Heart right ventricle (tissue), 16 donors: ENCODE measurements at regions not wholly inside any gene's neighbourhood (a gene's known extent, or its start where the extent isn't known, plus 50 kb on each side); places are given as distances from the start of the nearest gene placed in this dataset.

ENCODE experiments used
- ATAC-seq, 8 donors: fragments of 200-7000 bp; cut with Tn5 transposase; one replicate each; pipeline ENCODE4 v1.9.1; 2020; ENCODE audit warnings: mild to moderate bottlenecking in 8 of 8, moderate library complexity in 8 of 8, moderate number of reproducible peaks in 1 of 8
- DNase-seq, 2 donors: peaks; one replicate each; pipeline ENCODE4 v3.0.0-alpha.2; 2020
- H3K27ac ChIP-seq, 10 donors: fragments of 200-600 bp; sonication (generic) in 2 of 10; one replicate each; pipeline versions ENCODE4 v1.5.0 to v1.8.0; 2020 to 2022; ENCODE audit warnings: mild to moderate bottlenecking in 3 of 10
- H3K27me3 ChIP-seq, 7 donors: fragments of 200-600 bp; one replicate each; pipeline ENCODE4 v1.8.0; 2021 to 2022; ENCODE audit warnings: mild to moderate bottlenecking in 2 of 7
- H3K36me3 ChIP-seq, 9 donors: fragments of 200-600 bp; sonication (generic) in 1 of 9; one replicate each; pipeline versions ENCODE4 v1.5.0 to v1.8.0; 2020 to 2022; ENCODE audit warnings: mild to moderate bottlenecking in 2 of 9
- H3K4me1 ChIP-seq, 9 donors: fragments of 200-600 bp; sonication (generic) in 1 of 9; one replicate each; pipeline versions ENCODE4 v1.5.0 to v1.8.0; 2020 to 2022; ENCODE audit warnings: mild to moderate bottlenecking in 4 of 9
- H3K4me3 ChIP-seq, 10 donors: fragments of 200-600 bp; sonication (generic) in 2 of 10; one replicate each; pipeline versions ENCODE4 v1.5.0 to v1.8.0; 2020 to 2022; ENCODE audit warnings: mild to moderate bottlenecking in 7 of 10, moderate library complexity in 2 of 10
- H3K9me3 ChIP-seq, 11 donors: fragments of 200-600 bp in 10 of 11; sonication (generic) in 2 of 11; one replicate each; pipeline versions ENCODE4 v1.5.0 to v1.8.0; 2013 to 2022; ENCODE audit warnings: mild to moderate bottlenecking in 2 of 11, control low read depth in 1 of 11, moderate library complexity in 1 of 11
- CTCF ChIP-seq, 9 donors: fragments of 200-600 bp; sonication (generic) in 2 of 9; IDR thresholded peaks; one replicate each; pipeline versions ENCODE4 v1.5.0 to v1.8.0; 2021 to 2022; ENCODE audit warnings: antibody characterized with exemption in 9 of 9, mild to moderate bottlenecking in 5 of 9, moderate library complexity in 1 of 9
- WGBS, 2 donors: extraction: QIAGEN DNeasy Blood & Tissue Kit; methylation state at CpG; one replicate each; pipeline ENCODE4 v1.1.7; 2013; ENCODE audit warnings: inconsistent platforms in 1 of 2; 5-methylcytosine and 5-hydroxymethylcytosine counted together
- intact Hi-C, 10 donors: fragments of 100-400 bp; cut with DNase I; formaldehyde crosslinking; loops; one replicate each; pipeline versions ENCODE4 v1.11.1 to v1.14.2; 2022
- donor health status: Arrhythmogenic right ventricular cardiomyopathy.
- donor health status: ischemic (EF 13 %, LVEDD 7.1; RV severe dilation, severe dysfunction).
- donor health status: healthy with polysubstance abuse.
- donor health status: DM: no; HTN: yes; CAD: no.
- donor health status: DM: no; HTN: no; CAD: no.
- donor health status: ischemic (EF 25% LVEDD 6.9; RV normal size, moderate dysfunction).
- donor health status: ischemic (EF 25% LVEDD 5.7; RV mildly dilated, moderate dysfunction).
- donor health status: healthy.
- donor health status: DM: yes; HTN: yes; CAD: no.
- donor health status: Ischemic cardiomyopathy.
- donor health status: ischemic (EF 35%, LVEDD 5.7; RV mildly dilated, moderate dysfunction).
- donor health status: nonischemic (EF 11% LVEDD 7.7; RV severe dilation, severe dysfunction).
- donor health status: DM: yes; HTN: yes; CAD: no.
- donor health status: PGD.
- donor health status: ischemic (EF 29% LVEDD 5.4; RV normal size, mild dysfunction).
- donor health status: nonischemic (EF 23%, LVEDD 6.1; RV moderate dilation, normal function).

GRCh38 chr11:26198532-26199096 lies 133.3 kb upstream of the ANO3 start:
- no peak for TF ChIP-seq CTCF (IDR thresholded peaks at IDR 0.05)
- Histone ChIP-seq H3K27ac (no peak overlapping the region), H3K27me3 (no peaks in the 10 kb centered on the region), H3K36me3 (no peaks in the 10 kb centered on the region), H3K4me3 (no peak overlapping the region), H3K4me1 (no peaks in the 10 kb centered on the region), H3K9me3 (no peaks in the 10 kb centered on the region)
- intact Hi-C loops = no loop called here
- ATAC-seq (no peak), DNase-seq (no peak)
- 84 to 85% methylated on average over 4 of the region's 4 CpGs for WGBS, 2 donors

- Histone ChIP-seq H3K4me3 (no peak overlapping the region), H3K27ac (no peak overlapping the region), H3K27me3 (no peaks in the 10 kb centered on the region), H3K9me3 (no peaks in the 10 kb centered on the region), H3K4me1 (no peaks in the 10 kb centered on the region), H3K36me3 (no peaks in the 10 kb centered on the region)
- no peak for TF ChIP-seq CTCF (IDR thresholded peaks at IDR 0.05)
- 75 to 76% methylated on average over 4 of the region's 4 CpGs for WGBS, 2 donors
- DNase-seq = no peak
- intact Hi-C loops = no loop called here
- ATAC-seq = no peak
Observed at GRCh38 chr11:26199331-26200095, 132.4 kb upstream of the ANO3 start.

GRCh38 chr11:26201411-26201810 lies 130.5 kb upstream of the ANO3 start:
- TF ChIP-seq CTCF (IDR thresholded peaks at IDR 0.05) = no peak
- 76 to 85% methylated on average over 2 of the region's 2 CpGs for WGBS, 2 donors
- DNase-seq (no peak), ATAC-seq (no peak)
- H3K27me3 ChIP-seq = no peaks in the 10 kb centered on the region
- no peaks in the 10 kb centered on the region for H3K36me3 ChIP-seq
- no peak overlapping the region for H3K27ac ChIP-seq
- intact Hi-C loops = no loop called here
- H3K4me3 ChIP-seq = no peak overlapping the region
- H3K9me3 ChIP-seq = no peaks in the 10 kb centered on the region
- H3K4me1 ChIP-seq = no peaks in the 10 kb centered on the region

- no peak overlapping the region for H3K4me3 ChIP-seq
Observed at GRCh38 chr11:26202754-26203153, 129.2 kb upstream of the ANO3 start.

More at GRCh38 chr11:26202754-26203153, 129.2 kb upstream of the ANO3 start:
- DNase-seq = no peak
- no peaks in the 10 kb centered on the region for H3K9me3 ChIP-seq
- TF ChIP-seq CTCF (IDR thresholded peaks at IDR 0.05) = no peak
- no peaks in the 10 kb centered on the region for H3K4me1 ChIP-seq
- H3K36me3 ChIP-seq = no peaks in the 10 kb centered on the region
- intact Hi-C loops = no loop called here
- no peak for ATAC-seq
- H3K27ac ChIP-seq = no peak overlapping the region
- H3K27me3 ChIP-seq = no peaks in the 10 kb centered on the region
- WGBS, 2 donors = 92 to 94% methylated on average over 2 of the region's 2 CpGs
